ENCODE measurements at regions not wholly inside any gene's neighbourhood (a gene's known extent, or its start where the extent isn't known, plus 50 kb on each side); places are given as distances from the start of the nearest gene placed in this dataset.

GRCh38 chrX:34559325-34559724 lies 97.8 kb downstream of the TMEM47 start:
- H3K27me3 ChIP-seq (ENCODE audit: insufficient read depth, low read length) = no peaks in the 10 kb centered on the region
- H3K4me3 Mint-ChIP-seq (ENCODE audit: unreplicated experiment) = no peak overlapping the region
- H3K4me1 ChIP-seq (ENCODE audit: insufficient read depth, low read length) = no peaks in the 10 kb centered on the region
- no peak overlapping the region for H3K4me3 ChIP-seq (ENCODE audit: insufficient read depth, low read depth, low read length)
- H3K27ac Mint-ChIP-seq (ENCODE audit: unreplicated experiment) = peak overlapping the region; percentile 81
- H3K79me2 ChIP-seq (ENCODE audit: insufficient read depth, low read length) = no peaks in the 10 kb centered on the region
- H3K4me2 ChIP-seq (ENCODE audit: low read length) = no peak overlapping the region
- H3K4me1 Mint-ChIP-seq (ENCODE audit: low read depth, unreplicated experiment) = no peaks in the 10 kb centered on the region
- no peaks in the 10 kb centered on the region for H3K9me3 ChIP-seq (ENCODE audit: insufficient read depth, low read depth, low read length)
- no peak overlapping the region for H3K9ac ChIP-seq (ENCODE audit: low read length)
- no peaks in the 10 kb centered on the region for H3K27me3 Mint-ChIP-seq (ENCODE audit: low read depth, unreplicated experiment)
- no peaks in the 10 kb centered on the region for H3K36me3 ChIP-seq (ENCODE audit: insufficient read depth, low read length)
- FAIRE-seq = peak; percentile 32
- no peak overlapping the region for H3K27ac ChIP-seq (ENCODE audit: low read depth, low read length)
- TF ChIP-seq CTCF (IDR thresholded peaks at IDR 0.05; ENCODE audit: insufficient read depth, low read depth, low read length) = no peak
- no peaks in the 10 kb centered on the region for H3K9me3 Mint-ChIP-seq (ENCODE audit: unreplicated experiment)
- no peaks in the 10 kb centered on the region for H4K20me1 ChIP-seq (ENCODE audit: insufficient read depth, low read length)
- peak overlapping the region; percentile 60 for H2AFZ ChIP-seq (ENCODE audit: low read depth, low read length)
- no peaks in the 10 kb centered on the region for H3K36me3 Mint-ChIP-seq (ENCODE audit: low read depth, unreplicated experiment)
- peak; percentile 2 for DNase-seq (ENCODE audit: low read depth)

- H3K4me1 Mint-ChIP-seq (ENCODE audit: low read depth, unreplicated experiment) = no peaks in the 10 kb centered on the region
These were observed 99.4 kb downstream of the TMEM47 start for GRCh38 chrX:34557733-34558132.

GRCh38 chrX:34555481-34555880 lies 101.6 kb downstream of the TMEM47 start:
- Mint-ChIP-seq H3K4me3 (ENCODE audit: unreplicated experiment) (no peak overlapping the region), H3K27ac (ENCODE audit: unreplicated experiment) (no peak overlapping the region), H3K27me3 (ENCODE audit: low read depth, unreplicated experiment) (no peaks in the 10 kb centered on the region), H3K36me3 (ENCODE audit: low read depth, unreplicated experiment) (no peaks in the 10 kb centered on the region), H3K9me3 (ENCODE audit: unreplicated experiment) (no peaks in the 10 kb centered on the region), H3K4me1 (ENCODE audit: low read depth, unreplicated experiment) (no peaks in the 10 kb centered on the region)
- Histone ChIP-seq H3K36me3 (ENCODE audit: insufficient read depth, low read length) (no peaks in the 10 kb centered on the region), H2AFZ (ENCODE audit: low read depth, low read length) (no peak overlapping the region), H3K4me3 (ENCODE audit: insufficient read depth, low read depth, low read length) (no peak overlapping the region), H3K9ac (ENCODE audit: low read length) (no peak overlapping the region), H3K4me2 (ENCODE audit: low read length) (no peak overlapping the region), H3K79me2 (ENCODE audit: insufficient read depth, low read length) (no peaks in the 10 kb centered on the region), H3K27me3 (ENCODE audit: insufficient read depth, low read length) (no peaks in the 10 kb centered on the region), H4K20me1 (ENCODE audit: insufficient read depth, low read length) (no peaks in the 10 kb centered on the region), H3K4me1 (ENCODE audit: insufficient read depth, low read length) (no peaks in the 10 kb centered on the region), H3K9me3 (ENCODE audit: insufficient read depth, low read depth, low read length) (no peaks in the 10 kb centered on the region), H3K27ac (ENCODE audit: low read depth, low read length) (no peak overlapping the region)
- DNase-seq (ENCODE audit: low read depth) (no peak), FAIRE-seq (no peak)
- TF ChIP-seq EZH2 (IDR thresholded peaks at IDR 0.05; ENCODE audit: insufficient read depth, low read length) (no peak), CTCF (IDR thresholded peaks at IDR 0.05; ENCODE audit: insufficient read depth, low read depth, low read length) (no peak)

More at GRCh38 chrX:34557733-34558132, 99.4 kb downstream of the TMEM47 start:
- TF ChIP-seq EZH2 (IDR thresholded peaks at IDR 0.05; ENCODE audit: insufficient read depth, low read length) = no peak
- no peak for TF ChIP-seq CTCF (IDR thresholded peaks at IDR 0.05; ENCODE audit: insufficient read depth, low read depth, low read length)
- H3K4me3 ChIP-seq (ENCODE audit: insufficient read depth, low read depth, low read length) = no peak overlapping the region
- Mint-ChIP-seq H3K27me3 (ENCODE audit: low read depth, unreplicated experiment) (no peaks in the 10 kb centered on the region), H3K4me3 (ENCODE audit: unreplicated experiment) (no peak overlapping the region), H3K27ac (ENCODE audit: unreplicated experiment) (no peak overlapping the region), H3K36me3 (ENCODE audit: low read depth, unreplicated experiment) (no peaks in the 10 kb centered on the region), H3K9me3 (ENCODE audit: unreplicated experiment) (no peaks in the 10 kb centered on the region)
- H3K79me2 ChIP-seq (ENCODE audit: insufficient read depth, low read length) = no peaks in the 10 kb centered on the region
- no peak for DNase-seq (ENCODE audit: low read depth)
- no peaks in the 10 kb centered on the region for H3K4me1 ChIP-seq (ENCODE audit: insufficient read depth, low read length)
- H3K9ac ChIP-seq (ENCODE audit: low read length) = no peak overlapping the region
- no peak overlapping the region for H3K4me2 ChIP-seq (ENCODE audit: low read length)
- H3K27me3 ChIP-seq (ENCODE audit: insufficient read depth, low read length) = no peaks in the 10 kb centered on the region
- no peaks in the 10 kb centered on the region for H3K9me3 ChIP-seq (ENCODE audit: insufficient read depth, low read depth, low read length)
- no peak overlapping the region for H3K27ac ChIP-seq (ENCODE audit: low read depth, low read length)
- no peaks in the 10 kb centered on the region for H3K36me3 ChIP-seq (ENCODE audit: insufficient read depth, low read length)
- peak; percentile 64 for FAIRE-seq
- no peak overlapping the region for H2AFZ ChIP-seq (ENCODE audit: low read depth, low read length)
- no peaks in the 10 kb centered on the region for H4K20me1 ChIP-seq (ENCODE audit: insufficient read depth, low read length)
